ENCODE measurements at regions not wholly inside any gene's neighbourhood (a gene's known extent, or its start where the extent isn't known, plus 50 kb on each side); places are given as distances from the start of the nearest gene placed in this dataset.

- no peak for DNase-seq
Measured at GRCh38 chr12:87783467-87783866, 245.7 kb downstream of the C12orf50 start.

GRCh38 chr12:87782838-87783237, 246.4 kb downstream of the C12orf50 start:
- no peak for DNase-seq

DNA sequence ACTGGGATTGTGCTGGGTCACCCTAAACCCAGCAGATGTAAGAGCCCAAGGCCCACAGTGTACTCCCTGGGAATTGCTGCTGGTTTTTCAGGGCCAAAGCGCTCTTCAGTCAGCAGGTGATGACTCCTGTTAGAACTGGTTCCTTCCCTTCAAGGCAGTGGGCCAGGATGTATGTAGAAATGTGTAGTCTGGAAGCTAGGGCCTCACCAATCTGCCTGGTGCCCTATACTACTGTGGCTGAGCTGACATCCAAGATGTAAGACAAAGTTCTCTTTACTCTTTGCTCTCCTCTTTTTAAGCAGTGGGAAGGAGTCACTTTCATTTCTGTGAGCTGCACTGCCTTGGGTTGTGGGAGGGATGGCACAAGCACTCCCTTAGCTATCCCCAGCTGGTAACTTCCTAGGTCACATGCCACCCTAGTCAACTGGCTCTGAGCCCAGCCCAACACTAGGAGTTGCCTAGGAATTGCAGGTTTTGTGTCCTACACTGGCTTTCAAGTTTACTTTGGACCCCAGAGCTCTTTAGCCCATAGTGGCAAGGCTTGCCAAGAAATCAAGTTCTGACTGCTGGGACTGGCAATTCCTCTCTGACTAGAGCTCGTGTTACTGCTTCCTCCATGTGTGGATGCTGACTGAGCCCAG, 249.2 kb downstream of the C12orf50 start:
- DNase-seq = no peak

DNA sequence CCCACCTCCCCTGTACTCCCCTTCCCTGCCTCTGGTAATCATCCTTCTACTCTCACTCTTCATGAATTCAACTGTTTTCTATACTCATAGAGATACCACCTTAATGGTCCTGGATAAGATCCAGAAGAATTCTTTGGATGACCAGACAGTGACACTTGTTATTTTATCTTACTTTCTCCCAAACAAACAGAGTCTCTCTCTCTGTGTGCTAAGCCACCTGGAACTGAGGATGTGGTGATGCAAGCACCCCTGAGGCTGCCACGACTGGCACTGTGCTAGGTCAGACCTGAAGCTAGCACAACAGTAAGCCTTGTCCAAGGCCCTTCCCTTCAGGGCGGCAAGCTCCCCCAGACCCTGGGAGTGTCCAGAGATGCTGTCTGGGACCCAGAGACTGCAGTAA, 250.2 kb downstream of the C12orf50 start:
- no peak for DNase-seq

DNA sequence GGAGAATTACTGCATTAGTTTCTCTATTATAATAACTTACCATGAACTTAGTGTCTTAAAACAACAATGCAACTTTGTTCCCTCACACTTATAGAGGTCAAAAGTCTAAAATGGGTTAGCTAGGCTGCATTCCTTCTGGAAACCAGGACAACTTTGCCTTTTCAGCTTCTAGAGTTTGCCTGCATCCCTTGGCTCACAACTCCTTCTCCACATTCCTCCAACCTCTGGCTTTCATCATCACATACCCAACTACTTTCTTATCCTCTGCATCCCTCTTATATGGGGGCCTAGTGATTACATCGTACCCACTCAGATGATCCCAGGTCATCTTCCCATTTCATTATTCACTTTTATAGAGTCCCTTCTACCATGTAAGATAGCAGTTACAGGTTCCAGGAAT, 251.1 kb downstream of the C12orf50 start:
- no peak for DNase-seq

- DNase-seq = no peak
Measured at GRCh38 chr12:87775784-87776183, 253.4 kb downstream of the C12orf50 start.

GRCh38 chr12:87775051-87775450, 254.2 kb downstream of the C12orf50 start:
- no peak for DNase-seq

- no peak for DNase-seq
Measured at GRCh38 chr12:87772401-87772800, 256.8 kb downstream of the C12orf50 start.

- DNase-seq = no peak
Measured at GRCh38 chr12:87768501-87769287, 260.5 kb downstream of the C12orf50 start.

- DNase-seq = no peak
Measured at GRCh38 chr12:87766044-87766443, 263.2 kb downstream of the C12orf50 start.

DNA sequence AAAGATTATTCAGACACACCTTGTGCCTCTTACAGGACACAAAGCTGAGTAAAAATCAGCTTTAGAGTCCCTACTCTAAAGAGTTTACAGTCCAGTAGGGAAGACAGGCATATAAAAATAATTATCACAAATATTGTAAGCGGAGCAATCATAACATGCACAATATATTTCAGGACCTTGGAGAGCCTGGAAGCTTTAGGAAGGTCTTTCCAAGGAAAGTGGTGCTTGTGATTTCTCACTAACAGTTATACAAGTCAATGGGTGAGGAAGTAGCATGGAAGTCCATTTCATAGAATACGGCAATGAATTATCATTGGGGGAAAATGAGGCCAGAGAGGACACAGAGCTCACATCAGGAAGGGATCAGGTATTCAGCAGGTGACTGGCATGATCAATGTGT, 268.3 kb downstream of the C12orf50 start:
- no peak for DNase-seq

GRCh38 chr12:87758271-87758670, 270.9 kb downstream of the C12orf50 start:
- DNase-seq = no peak

- DNase-seq = no peak
Measured at GRCh38 chr12:87756721-87757120, 272.5 kb downstream of the C12orf50 start.

- no peak for DNase-seq
Measured at GRCh38 chr12:87756111-87756510, 273.1 kb downstream of the C12orf50 start.

DNA sequence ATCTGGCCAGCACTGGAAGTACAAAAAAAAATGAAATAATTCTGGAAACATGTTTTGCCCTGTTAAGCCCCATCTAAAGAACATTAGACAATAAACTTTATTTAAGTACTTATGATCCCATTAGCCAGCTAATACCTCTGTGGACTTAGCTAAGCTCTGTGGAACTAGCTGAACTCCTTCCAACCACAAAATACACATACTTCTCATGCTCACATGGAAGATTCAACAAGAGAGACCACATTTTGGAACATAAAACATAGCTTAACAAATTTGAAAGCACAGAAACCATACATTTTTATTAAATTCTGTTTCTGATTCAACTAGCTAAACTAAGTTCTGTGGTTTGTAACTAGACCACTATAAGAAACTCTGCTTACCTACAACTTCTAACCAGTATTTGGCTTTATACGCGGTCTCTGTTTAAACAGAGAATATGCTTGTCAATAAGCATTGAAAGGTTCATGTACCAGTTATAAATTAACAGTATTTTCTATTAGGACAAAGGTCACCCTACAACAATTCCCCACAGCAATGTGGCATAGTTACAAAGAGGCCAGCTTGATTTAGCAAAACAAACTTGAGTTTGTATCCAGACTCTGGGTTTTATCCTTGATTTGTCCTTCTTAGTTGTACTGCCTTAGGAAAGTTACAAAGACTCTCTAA, 300.1 kb downstream of the C12orf50 start:
- DNase-seq = no peak

DNA sequence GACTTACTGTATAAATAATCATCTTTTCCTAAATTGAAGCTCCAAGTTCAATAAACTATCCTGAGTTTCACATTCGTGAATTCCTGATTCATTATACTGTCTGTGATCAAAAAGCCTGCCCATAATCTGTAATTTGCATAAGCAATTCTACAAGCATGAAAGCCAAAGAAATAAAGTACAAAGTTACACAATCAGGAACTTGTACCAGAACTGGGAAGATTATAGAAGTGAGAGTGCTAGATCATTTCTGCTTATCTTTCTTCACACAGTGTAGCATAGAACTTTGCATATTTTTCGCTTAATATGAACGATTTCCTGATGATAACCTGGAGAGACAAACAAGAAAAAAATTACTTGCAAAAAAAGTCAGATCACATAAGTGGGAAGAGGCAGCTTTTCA, 308.2 kb downstream of the C12orf50 start:
- no peak for DNase-seq

DNA sequence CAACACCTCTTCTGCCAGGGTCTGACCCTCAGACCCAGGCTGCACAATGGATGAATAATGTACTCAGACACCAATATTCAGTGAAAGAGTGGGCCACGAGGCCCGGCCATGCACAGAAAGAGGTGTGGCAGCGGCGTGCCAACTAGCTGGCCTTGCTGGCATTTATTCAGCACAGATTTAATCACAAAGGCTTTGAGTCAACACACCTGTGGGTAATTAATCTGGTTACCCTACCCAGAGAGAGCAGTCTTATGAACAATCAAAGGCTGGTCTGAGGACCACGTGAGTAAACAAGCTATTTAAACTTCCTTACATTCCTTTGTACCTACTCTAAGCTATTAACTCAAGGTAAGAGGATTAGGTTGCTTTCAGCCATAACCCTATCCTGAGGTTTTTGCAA, 324.8 kb downstream of the C12orf50 start:
- DNase-seq = no peak

DNA sequence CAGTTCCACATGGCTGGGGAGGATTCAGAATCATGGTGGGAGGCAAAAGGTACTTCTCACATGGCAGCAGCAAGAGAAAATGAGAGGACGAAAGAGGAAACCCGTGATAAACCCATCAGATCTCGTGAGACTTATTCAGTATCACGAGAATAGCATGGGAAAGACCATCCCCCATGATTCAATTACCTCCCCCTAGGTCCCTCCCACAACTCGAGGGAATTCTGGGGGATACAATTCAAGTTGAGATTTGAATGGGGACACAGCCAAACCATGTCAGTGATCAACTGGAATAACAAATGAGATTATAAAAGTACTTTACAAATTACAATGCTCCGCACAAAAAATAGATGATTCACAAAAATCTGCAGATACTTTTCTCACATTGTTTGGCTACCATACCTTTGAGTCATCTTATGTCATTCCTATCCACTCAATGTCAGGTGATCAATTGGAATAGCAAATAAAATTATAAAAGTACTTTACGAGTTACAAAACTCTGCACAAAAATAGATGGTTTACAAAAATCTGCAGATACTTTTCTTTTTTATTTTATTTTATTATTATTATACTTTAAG, 338.9 kb downstream of the C12orf50 start:
- DNase-seq = no peak

DNA sequence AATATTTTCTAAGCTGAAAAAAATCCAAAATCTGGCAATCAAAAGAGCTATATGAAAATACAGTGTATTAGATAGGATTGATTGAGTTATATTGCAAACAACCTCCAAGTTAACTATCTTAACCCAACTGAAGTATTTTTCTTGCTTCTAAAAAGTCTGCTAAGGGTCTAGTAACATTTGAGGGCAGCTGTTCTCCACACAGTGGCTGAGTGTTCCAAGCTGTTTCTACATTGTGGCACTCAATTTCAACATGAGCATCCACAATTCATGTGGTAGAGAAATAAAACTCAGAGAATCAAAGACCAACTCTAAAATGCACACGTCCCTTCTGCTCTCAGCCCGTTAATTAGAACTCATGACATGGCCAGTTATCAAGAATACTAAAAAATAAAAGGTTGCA, 340.0 kb downstream of the C12orf50 start:
- DNase-seq = no peak

- no peak for DNase-seq
Measured at GRCh38 chr12:87687362-87687761, 341.8 kb downstream of the C12orf50 start.

GRCh38 chr12:87685696-87686095, 343.5 kb downstream of the C12orf50 start:
- no peak for DNase-seq

GRCh38 chr12:87679251-87679650, 349.9 kb downstream of the C12orf50 start:
- DNase-seq = no peak

DNA sequence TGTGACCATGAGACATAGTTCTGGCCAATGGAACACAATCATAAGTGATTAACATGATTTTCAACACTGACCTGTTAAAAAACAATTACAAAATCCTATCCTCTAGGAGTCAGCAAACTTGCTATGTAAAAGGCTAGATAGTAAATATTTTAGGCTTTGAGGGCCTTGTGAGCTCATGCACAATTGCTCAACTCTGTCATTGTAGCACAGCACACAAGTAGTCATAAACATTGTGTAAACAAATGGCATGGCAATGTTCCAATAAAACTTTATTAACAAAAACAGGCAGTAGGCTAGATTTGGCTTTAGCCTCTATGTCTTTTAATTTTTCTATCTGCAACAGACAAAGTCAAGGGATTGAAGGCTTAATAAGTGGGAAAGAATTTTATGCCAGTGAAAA, 350.7 kb downstream of the C12orf50 start:
- DNase-seq = no peak

- no peak for DNase-seq
Measured at GRCh38 chr12:87676731-87677130, 352.5 kb downstream of the C12orf50 start.

Data from RPMI8226 (cell line).